WERI-Rb-1 (cell line): ENCODE measurements at regions not wholly inside any gene's neighbourhood (a gene's known extent, or its start where the extent isn't known, plus 50 kb on each side); places are given as distances from the start of the nearest gene placed in this dataset.
A peak's percentile ranks its signal among the peaks of the same experiment; 100 is the strongest.
"Not testable (repeated sequence)": the region's sequence is repeated elsewhere in the genome, so short reads cannot be mapped to it uniquely, and the experiment has no call there.

Experiments
- DNase-seq: peaks from one replicate; pipeline ENCODE4 v3.0.0-alpha.2; 2020
- H3K27ac ChIP-seq: fragments of 250-450 bp; sonication (Bioruptor Pico); 2 replicates; pipeline ENCODE4 v1.5.1; 2020; ENCODE audit warnings: mild to moderate bottlenecking, moderate library complexity
- H3K27me3 ChIP-seq: fragments of 250-450 bp; sonication (Bioruptor Pico); 2 replicates; pipeline ENCODE4 v1.5.1; 2021; ENCODE audit warnings: mild to moderate bottlenecking, low read depth, moderate library complexity; ENCODE audit not compliant: insufficient read depth, severe bottlenecking
- H3K36me3 ChIP-seq: fragments of 250-450 bp; sonication (Bioruptor Pico); 2 replicates; pipeline ENCODE4 v1.5.1; 2020; ENCODE audit warnings: mild to moderate bottlenecking, moderate library complexity
- H3K4me3 ChIP-seq: 2 replicates; pipeline ENCODE4 v1.5.1; 2011; ENCODE audit warnings: low read depth, mild to moderate bottlenecking, control low read depth, low read length
- H3K9me3 ChIP-seq: fragments of 250-450 bp; sonication (Bioruptor Pico); 2 replicates; pipeline ENCODE4 v1.5.1; 2021; ENCODE audit warnings: mild to moderate bottlenecking, moderate library complexity; ENCODE audit not compliant: severe bottlenecking
- CTCF ChIP-seq: IDR thresholded peaks from 2 replicates; pipeline ENCODE4 v1.5.1; 2011; ENCODE audit warnings: low read depth, mild to moderate bottlenecking, control low read depth, inconsistent platforms, low read length

GRCh38 chr9:39542157-39542556, 186.7 kb downstream of the SPATA31A1 start:
- not testable (repeated sequence) for H3K4me3 ChIP-seq, H3K9me3 ChIP-seq, H3K36me3 ChIP-seq, DNase-seq, H3K27me3 ChIP-seq, H3K27ac ChIP-seq

GRCh38 chr9:39545079-39545478, 189.6 kb downstream of the SPATA31A1 start:
- not testable (repeated sequence) for H3K27me3 ChIP-seq, H3K9me3 ChIP-seq, H3K4me3 ChIP-seq, H3K27ac ChIP-seq, H3K36me3 ChIP-seq, DNase-seq

- not testable (repeated sequence) for H3K4me3 ChIP-seq, H3K27ac ChIP-seq, H3K36me3 ChIP-seq, H3K27me3 ChIP-seq, H3K9me3 ChIP-seq, DNase-seq
Measured at GRCh38 chr9:39550573-39550972, 195.1 kb downstream of the SPATA31A1 start.

DNA sequence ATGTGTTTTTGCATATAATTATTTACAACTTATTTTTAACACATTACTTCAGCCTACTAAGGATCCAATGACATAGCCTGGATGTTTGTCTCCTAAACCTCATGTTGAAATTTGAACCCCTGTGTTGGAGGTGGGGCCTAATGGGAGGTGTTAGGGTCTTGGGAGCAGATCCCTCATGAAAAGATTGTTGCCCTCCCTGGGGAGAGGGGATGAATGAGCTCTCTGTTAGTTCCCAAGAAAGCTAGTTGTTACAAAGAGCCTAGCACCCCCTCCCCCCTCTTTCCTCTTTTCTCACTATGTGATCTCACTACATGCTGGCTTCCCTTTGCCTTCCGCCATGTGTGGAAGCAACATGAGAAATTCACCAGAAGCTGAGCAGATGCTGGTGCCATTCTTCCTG, 196.1 kb downstream of the SPATA31A1 start:
- not testable (repeated sequence) for H3K36me3 ChIP-seq, H3K9me3 ChIP-seq, DNase-seq, H3K27me3 ChIP-seq, H3K4me3 ChIP-seq, H3K27ac ChIP-seq

- not testable (repeated sequence) for DNase-seq, H3K36me3 ChIP-seq, H3K27ac ChIP-seq, H3K4me3 ChIP-seq, H3K9me3 ChIP-seq, H3K27me3 ChIP-seq
Measured at GRCh38 chr9:39552242-39552881, 196.9 kb downstream of the SPATA31A1 start.

DNA sequence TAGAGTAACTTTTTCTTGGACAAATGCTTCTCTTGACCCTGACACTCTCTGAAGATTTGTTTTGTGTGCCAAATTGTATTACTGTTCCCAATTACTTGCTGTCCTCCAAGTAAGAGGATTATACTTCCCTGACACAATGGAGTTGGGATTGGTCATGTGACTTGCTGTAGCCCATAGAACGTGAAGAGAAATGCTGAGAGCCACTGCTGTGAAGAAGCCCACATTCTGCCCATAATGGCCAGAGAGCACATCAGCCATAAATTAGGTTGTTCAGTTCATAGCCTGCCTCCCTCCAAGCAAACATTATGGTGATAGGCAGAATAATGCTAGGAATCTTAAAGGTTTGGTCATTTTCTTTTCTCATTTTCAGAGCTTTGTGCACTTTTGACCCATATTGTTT, 198.9 kb downstream of the SPATA31A1 start:
- not testable (repeated sequence) for H3K36me3 ChIP-seq, H3K4me3 ChIP-seq, H3K27ac ChIP-seq, H3K9me3 ChIP-seq, H3K27me3 ChIP-seq
- peak; percentile 12 for DNase-seq

DNA sequence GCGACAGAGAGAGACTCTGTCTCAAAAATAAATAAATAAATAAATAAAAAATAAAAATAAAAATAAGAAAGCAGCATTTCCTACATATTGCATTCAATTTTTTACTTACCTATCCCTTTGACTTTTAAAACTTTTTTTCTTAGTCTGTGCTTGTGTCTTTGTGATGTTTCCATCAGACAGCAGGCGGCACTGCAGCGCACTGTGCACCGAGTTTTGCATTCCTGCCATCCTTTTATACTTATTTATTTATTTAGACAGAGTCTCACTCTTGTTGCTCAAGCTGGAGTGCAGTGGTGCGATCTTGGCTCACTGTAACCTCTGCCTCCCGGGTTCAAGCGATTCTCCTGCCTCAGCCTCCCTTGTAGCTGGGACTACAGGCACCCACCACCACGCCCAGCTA, 203.9 kb downstream of the SPATA31A1 start:
- H3K9me3 ChIP-seq, H3K36me3 ChIP-seq, H3K27me3 ChIP-seq, H3K4me3 ChIP-seq, H3K27ac ChIP-seq: not testable (repeated sequence)
- TF ChIP-seq CTCF, result peak; percentile 26; the same call in 1 of the 2 replicates
- DNase-seq, result peak; percentile 70

DNA sequence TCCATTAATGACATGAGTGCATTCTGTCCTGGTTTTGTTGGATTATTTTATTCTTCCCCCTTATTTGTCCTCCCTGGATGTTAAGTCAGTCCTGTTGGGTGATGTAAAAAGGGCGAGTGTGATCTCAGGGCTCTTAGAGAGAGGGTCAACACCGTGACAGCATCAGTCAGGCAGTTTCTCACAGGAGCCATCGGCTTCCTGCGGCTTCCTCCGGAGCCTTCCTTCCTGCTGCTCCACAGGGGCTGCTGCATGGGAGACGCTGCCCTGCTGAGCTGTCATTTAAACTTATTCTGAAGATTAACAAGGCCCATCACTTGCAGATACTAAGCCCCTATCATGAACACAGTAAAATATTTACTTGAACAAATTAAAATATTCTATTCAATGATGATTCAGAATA, 211.3 kb downstream of the SPATA31A1 start:
- H3K4me3 ChIP-seq, DNase-seq, H3K27me3 ChIP-seq, H3K36me3 ChIP-seq, H3K9me3 ChIP-seq, H3K27ac ChIP-seq: not testable (repeated sequence)

DNA sequence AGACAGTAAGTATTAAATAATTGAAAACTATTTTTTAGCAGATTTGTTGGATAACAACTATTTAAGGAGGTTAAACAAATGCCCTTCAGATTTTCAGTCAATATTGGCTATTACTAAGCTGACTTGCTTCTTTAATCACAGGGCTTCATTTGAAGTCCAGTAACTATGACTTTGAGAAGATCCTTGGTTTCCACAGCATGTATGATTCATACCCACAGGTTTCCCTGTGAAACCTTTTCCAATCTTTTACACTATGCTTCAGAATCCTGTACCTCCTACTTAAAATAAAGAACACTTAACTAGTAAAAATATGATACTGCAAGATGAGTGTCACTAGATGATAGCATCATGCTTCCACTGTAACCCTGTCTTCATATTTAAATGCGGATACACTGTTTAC, 211.9 kb downstream of the SPATA31A1 start:
- H3K27me3 ChIP-seq, DNase-seq, H3K4me3 ChIP-seq, H3K27ac ChIP-seq, H3K9me3 ChIP-seq, H3K36me3 ChIP-seq: not testable (repeated sequence)

- not testable (repeated sequence) for H3K4me3 ChIP-seq, H3K9me3 ChIP-seq, DNase-seq, H3K36me3 ChIP-seq, H3K27ac ChIP-seq, H3K27me3 ChIP-seq
Measured at GRCh38 chr9:39568900-39569299, 213.4 kb downstream of the SPATA31A1 start.

GRCh38 chr9:39573024-39574022, 217.9 kb downstream of the SPATA31A1 start:
- not testable (repeated sequence) for H3K4me3 ChIP-seq, H3K36me3 ChIP-seq, DNase-seq, H3K9me3 ChIP-seq, H3K27ac ChIP-seq, H3K27me3 ChIP-seq

GRCh38 chr9:39579000-39579399, 223.5 kb downstream of the SPATA31A1 start:
- H3K27ac ChIP-seq, H3K9me3 ChIP-seq, DNase-seq, H3K4me3 ChIP-seq, H3K36me3 ChIP-seq, H3K27me3 ChIP-seq: not testable (repeated sequence)

GRCh38 chr9:39581296-39581695, 225.8 kb downstream of the SPATA31A1 start:
- not testable (repeated sequence) for H3K36me3 ChIP-seq, H3K4me3 ChIP-seq, H3K27me3 ChIP-seq, H3K27ac ChIP-seq, H3K9me3 ChIP-seq, DNase-seq
